ENCODE measurements at regions not wholly inside any gene's neighbourhood (a gene's known extent, or its start where the extent isn't known, plus 50 kb on each side); places are given as distances from the start of the nearest gene placed in this dataset.

DNA sequence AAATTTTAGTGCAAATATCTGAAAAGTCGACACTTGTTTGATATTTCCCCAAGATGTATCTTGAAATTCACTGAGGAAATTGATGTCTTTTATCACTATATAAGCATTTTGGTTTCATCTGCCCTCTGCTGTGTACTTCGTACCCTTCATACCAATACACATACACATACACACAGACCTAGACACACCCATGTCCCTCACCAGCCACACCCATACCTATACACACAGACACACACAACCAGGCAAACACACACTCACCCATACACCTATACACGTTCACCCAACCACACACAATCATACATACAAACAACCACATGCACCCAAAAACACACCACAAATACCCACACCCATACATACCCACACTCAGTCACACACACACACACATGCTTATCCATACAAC is 367.8 kb downstream of the HINT1 start (continued):
- TF ChIP-seq, protein P1, sequence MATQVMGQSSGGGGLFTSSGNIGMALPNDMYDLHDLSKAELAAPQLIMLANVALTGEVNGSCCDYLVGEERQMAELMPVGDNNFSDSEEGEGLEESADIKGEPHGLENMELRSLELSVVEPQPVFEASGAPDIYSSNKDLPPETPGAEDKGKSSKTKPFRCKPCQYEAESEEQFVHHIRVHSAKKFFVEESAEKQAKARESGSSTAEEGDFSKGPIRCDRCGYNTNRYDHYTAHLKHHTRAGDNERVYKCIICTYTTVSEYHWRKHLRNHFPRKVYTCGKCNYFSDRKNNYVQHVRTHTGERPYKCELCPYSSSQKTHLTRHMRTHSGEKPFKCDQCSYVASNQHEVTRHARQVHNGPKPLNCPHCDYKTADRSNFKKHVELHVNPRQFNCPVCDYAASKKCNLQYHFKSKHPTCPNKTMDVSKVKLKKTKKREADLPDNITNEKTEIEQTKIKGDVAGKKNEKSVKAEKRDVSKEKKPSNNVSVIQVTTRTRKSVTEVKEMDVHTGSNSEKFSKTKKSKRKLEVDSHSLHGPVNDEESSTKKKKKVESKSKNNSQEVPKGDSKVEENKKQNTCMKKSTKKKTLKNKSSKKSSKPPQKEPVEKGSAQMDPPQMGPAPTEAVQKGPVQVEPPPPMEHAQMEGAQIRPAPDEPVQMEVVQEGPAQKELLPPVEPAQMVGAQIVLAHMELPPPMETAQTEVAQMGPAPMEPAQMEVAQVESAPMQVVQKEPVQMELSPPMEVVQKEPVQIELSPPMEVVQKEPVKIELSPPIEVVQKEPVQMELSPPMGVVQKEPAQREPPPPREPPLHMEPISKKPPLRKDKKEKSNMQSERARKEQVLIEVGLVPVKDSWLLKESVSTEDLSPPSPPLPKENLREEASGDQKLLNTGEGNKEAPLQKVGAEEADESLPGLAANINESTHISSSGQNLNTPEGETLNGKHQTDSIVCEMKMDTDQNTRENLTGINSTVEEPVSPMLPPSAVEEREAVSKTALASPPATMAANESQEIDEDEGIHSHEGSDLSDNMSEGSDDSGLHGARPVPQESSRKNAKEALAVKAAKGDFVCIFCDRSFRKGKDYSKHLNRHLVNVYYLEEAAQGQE (tag by site-specific recombination; IDR thresholded peaks at IDR 0.05) = no peak
- TF ChIP-seq ZBTB1 (tag by site-specific recombination; IDR thresholded peaks at IDR 0.05) = no peak

DNA sequence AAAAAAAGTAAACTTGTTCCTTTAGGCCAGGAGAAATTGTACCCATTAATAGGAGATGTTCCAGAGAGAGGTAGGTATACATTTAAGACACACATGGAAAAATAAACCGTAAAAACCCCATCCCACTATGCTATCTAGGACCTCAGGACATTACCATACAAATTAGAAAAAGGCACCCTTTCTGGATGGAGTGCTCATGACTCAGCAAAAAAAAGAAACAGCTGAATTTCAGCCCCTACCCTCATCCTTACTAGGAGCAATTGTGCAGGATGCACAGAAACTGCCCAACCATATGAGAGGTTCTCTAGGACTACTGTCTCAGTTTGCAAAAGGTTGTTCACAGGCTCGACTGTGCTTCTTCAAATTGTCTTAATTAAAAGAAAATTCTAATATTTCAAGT is 368.2 kb downstream of the HINT1 start:
- POLR2A ChIA-PET = no interaction called here
- Histone ChIP-seq H3K4me1 (ENCODE audit: control insufficient read depth, insufficient read depth, low read length) (no peaks in the 10 kb centered on the region), H3K27ac (ENCODE audit: extremely low read depth, low read depth, low read length) (no peak overlapping the region), H3K9me3 (ENCODE audit: control insufficient read depth, insufficient read depth, low read depth, low read length) (no peaks in the 10 kb centered on the region), H3K36me3 (ENCODE audit: control insufficient read depth in 2 of 2, insufficient read depth in 1 of 2, low read length in 2 of 2) (no peaks in the 10 kb centered on the region), H3K4me3 (ENCODE audit: low read depth, low read length) (no peak overlapping the region)
- TF ChIP-seq ZNF48 (tag by site-specific recombination; IDR thresholded peaks at IDR 0.05) (no peak), ZNF248 (tag by site-specific recombination; IDR thresholded peaks at IDR 0.05) (no peak), ZNF132 (tag by site-specific recombination; IDR thresholded peaks at IDR 0.05; ENCODE audit: borderline replicate concordance) (no peak), SP3 (tag by site-specific recombination; IDR thresholded peaks at IDR 0.05) (no peak), ZNF514 (tag by site-specific recombination; IDR thresholded peaks at IDR 0.05) (no peak), YY2 (tag by site-specific recombination; IDR thresholded peaks at IDR 0.05) (no peak), GLI4 (tag by site-specific recombination; IDR thresholded peaks at IDR 0.05) (no peak), ZNF423 (tag by site-specific recombination; IDR thresholded peaks at IDR 0.05) (no peak), ZNF366 (tag by site-specific recombination; conservative IDR thresholded peaks at IDR 0.05) (no peak), SALL2 (tag by site-specific recombination; IDR thresholded peaks at IDR 0.05; ENCODE audit: borderline replicate concordance) (no peak), HOXC10 (CRISPR knock-in tag; IDR thresholded peaks at IDR 0.05) (no peak), ZBTB17 (tag by site-specific recombination; IDR thresholded peaks at IDR 0.05) (no peak), SCRT1 (tag by site-specific recombination; IDR thresholded peaks at IDR 0.05; ENCODE audit: borderline replicate concordance) (no peak), GLIS2 (tag by site-specific recombination; IDR thresholded peaks at IDR 0.05) (no peak)
- TF ChIP-seq, protein P2, sequence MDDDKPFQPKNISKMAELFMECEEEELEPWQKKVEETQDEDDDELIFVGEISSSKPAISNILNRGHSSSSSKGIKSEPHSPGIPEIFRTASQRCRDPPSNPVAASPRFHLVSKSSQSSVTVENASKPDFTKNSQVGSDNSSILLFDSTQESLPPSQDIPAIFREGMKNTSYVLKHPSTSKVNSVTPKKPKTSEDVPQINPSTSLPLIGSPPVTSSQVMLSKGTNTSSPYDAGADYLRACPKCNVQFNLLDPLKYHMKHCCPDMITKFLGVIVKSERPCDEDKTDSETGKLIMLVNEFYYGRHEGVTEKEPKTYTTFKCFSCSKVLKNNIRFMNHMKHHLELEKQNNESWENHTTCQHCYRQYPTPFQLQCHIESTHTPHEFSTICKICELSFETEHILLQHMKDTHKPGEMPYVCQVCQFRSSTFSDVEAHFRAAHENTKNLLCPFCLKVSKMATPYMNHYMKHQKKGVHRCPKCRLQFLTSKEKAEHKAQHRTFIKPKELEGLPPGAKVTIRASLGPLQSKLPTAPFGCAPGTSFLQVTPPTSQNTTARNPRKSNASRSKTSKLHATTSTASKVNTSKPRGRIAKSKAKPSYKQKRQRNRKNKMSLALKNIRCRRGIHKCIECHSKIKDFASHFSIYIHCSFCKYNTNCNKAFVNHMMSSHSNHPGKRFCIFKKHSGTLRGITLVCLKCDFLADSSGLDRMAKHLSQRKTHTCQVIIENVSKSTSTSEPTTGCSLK (tag by site-specific recombination; IDR thresholded peaks at IDR 0.05) = no peak
- TF ChIP-seq, protein P3, sequence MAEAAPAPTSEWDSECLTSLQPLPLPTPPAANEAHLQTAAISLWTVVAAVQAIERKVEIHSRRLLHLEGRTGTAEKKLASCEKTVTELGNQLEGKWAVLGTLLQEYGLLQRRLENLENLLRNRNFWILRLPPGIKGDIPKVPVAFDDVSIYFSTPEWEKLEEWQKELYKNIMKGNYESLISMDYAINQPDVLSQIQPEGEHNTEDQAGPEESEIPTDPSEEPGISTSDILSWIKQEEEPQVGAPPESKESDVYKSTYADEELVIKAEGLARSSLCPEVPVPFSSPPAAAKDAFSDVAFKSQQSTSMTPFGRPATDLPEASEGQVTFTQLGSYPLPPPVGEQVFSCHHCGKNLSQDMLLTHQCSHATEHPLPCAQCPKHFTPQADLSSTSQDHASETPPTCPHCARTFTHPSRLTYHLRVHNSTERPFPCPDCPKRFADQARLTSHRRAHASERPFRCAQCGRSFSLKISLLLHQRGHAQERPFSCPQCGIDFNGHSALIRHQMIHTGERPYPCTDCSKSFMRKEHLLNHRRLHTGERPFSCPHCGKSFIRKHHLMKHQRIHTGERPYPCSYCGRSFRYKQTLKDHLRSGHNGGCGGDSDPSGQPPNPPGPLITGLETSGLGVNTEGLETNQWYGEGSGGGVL (tag by site-specific recombination; IDR thresholded peaks at IDR 0.05) = no peak
- TF ChIP-seq, protein P4, sequence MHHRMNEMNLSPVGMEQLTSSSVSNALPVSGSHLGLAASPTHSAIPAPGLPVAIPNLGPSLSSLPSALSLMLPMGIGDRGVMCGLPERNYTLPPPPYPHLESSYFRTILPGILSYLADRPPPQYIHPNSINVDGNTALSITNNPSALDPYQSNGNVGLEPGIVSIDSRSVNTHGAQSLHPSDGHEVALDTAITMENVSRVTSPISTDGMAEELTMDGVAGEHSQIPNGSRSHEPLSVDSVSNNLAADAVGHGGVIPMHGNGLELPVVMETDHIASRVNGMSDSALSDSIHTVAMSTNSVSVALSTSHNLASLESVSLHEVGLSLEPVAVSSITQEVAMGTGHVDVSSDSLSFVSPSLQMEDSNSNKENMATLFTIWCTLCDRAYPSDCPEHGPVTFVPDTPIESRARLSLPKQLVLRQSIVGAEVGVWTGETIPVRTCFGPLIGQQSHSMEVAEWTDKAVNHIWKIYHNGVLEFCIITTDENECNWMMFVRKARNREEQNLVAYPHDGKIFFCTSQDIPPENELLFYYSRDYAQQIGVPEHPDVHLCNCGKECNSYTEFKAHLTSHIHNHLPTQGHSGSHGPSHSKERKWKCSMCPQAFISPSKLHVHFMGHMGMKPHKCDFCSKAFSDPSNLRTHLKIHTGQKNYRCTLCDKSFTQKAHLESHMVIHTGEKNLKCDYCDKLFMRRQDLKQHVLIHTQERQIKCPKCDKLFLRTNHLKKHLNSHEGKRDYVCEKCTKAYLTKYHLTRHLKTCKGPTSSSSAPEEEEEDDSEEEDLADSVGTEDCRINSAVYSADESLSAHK (tag by site-specific recombination; IDR thresholded peaks at IDR 0.05) = no peak
- TF ChIP-seq, protein P5, sequence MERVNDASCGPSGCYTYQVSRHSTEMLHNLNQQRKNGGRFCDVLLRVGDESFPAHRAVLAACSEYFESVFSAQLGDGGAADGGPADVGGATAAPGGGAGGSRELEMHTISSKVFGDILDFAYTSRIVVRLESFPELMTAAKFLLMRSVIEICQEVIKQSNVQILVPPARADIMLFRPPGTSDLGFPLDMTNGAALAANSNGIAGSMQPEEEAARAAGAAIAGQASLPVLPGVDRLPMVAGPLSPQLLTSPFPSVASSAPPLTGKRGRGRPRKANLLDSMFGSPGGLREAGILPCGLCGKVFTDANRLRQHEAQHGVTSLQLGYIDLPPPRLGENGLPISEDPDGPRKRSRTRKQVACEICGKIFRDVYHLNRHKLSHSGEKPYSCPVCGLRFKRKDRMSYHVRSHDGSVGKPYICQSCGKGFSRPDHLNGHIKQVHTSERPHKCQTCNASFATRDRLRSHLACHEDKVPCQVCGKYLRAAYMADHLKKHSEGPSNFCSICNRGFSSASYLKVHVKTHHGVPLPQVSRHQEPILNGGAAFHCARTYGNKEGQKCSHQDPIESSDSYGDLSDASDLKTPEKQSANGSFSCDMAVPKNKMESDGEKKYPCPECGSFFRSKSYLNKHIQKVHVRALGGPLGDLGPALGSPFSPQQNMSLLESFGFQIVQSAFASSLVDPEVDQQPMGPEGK (tag by site-specific recombination; IDR thresholded peaks at IDR 0.05) = no peak
- TF ChIP-seq, protein P6, sequence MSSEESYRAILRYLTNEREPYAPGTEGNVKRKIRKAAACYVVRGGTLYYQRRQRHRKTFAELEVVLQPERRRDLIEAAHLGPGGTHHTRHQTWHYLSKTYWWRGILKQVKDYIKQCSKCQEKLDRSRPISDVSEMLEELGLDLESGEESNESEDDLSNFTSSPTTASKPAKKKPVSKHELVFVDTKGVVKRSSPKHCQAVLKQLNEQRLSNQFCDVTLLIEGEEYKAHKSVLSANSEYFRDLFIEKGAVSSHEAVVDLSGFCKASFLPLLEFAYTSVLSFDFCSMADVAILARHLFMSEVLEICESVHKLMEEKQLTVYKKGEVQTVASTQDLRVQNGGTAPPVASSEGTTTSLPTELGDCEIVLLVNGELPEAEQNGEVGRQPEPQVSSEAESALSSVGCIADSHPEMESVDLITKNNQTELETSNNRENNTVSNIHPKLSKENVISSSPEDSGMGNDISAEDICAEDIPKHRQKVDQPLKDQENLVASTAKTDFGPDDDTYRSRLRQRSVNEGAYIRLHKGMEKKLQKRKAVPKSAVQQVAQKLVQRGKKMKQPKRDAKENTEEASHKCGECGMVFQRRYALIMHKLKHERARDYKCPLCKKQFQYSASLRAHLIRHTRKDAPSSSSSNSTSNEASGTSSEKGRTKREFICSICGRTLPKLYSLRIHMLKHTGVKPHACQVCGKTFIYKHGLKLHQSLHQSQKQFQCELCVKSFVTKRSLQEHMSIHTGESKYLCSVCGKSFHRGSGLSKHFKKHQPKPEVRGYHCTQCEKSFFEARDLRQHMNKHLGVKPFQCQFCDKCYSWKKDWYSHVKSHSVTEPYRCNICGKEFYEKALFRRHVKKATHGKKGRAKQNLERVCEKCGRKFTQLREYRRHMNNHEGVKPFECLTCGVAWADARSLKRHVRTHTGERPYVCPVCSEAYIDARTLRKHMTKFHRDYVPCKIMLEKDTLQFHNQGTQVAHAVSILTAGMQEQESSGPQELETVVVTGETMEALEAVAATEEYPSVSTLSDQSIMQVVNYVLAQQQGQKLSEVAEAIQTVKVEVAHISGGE (tag by site-specific recombination; conservative IDR thresholded peaks at IDR 0.05; ENCODE audit: low read depth) = no peak
- CTCF ChIA-PET = no interaction called here
